HCT116 (cell line): ENCODE measurements at regions not wholly inside any gene's neighbourhood (a gene's known extent, or its start where the extent isn't known, plus 50 kb on each side); places are given as distances from the start of the nearest gene placed in this dataset.

ENCODE experiments used
- ATAC-seq: fragments of 200-7000 bp; cut with Tn5 transposase; 2 replicates; pipeline ENCODE4 v1.9.1; 2020; ENCODE audit warnings: mild to moderate bottlenecking, moderate library complexity
- BruUV-seq: library from RNA; stranded (reverse); fragments of 400-500 nt; replicated peaks from 2 replicates; lab custom pipeline; 2021; lab: Mats Ljungman, UMichigan
- CTCF ChIA-PET: fragments of 300-600 bp; sonication (Branson Sonifier 250); formaldehyde crosslinking; loops from one replicate; lab custom pipeline; 2021; ENCODE audit warnings: antibody characterized with exemption; lab: Charles Lee
- POLR2A ChIA-PET: fragments of 300-600, 350-600 bp; sonication (Branson Sonifier 250); formaldehyde crosslinking; loops from one replicate; lab custom pipeline; 2021; ENCODE audit warnings: antibody characterized with exemption; lab: Charles Lee
- RAD21 ChIA-PET, 2 experiments: fragments of 300-600 bp; sonication (Branson Sonifier 250); formaldehyde crosslinking; loops; one replicate each; lab custom pipeline; 2023; ENCODE audit warnings: low total read pairs in 2 of 2; ENCODE audit not compliant: uncharacterized antibody in 2 of 2, unreplicated experiment in 2 of 2, low non-redundant PET in 1 of 2; lab: Charles Lee
- DNase-seq: peaks from one replicate; pipeline ENCODE4 v3.0.0-alpha.2; 2010; ENCODE audit warnings: low read depth, low spot score
- H2AFZ ChIP-seq: fragments of 200-600 bp; shearing (Covaris generic), sonication (generic); 2 replicates; pipeline ENCODE4 v1.6.1; 2017; ENCODE audit warnings: low read depth, mixed run types, mixed read lengths, antibody characterized with exemption, low read length; ENCODE audit not compliant: poor library complexity, severe bottlenecking
- H3K27ac ChIP-seq: 2 replicates; pipeline ENCODE4 v1.5.1; 2012; ENCODE audit warnings: low read depth, low read length
- H3K27me3 ChIP-seq: fragments of 200-600 bp; sonication (generic); 2 replicates; pipeline ENCODE4 v1.6.1; 2016; ENCODE audit warnings: mixed run types, low read length, mixed read lengths; ENCODE audit not compliant: insufficient read depth
- H3K36me3 ChIP-seq, 2 experiments: fragments of 200-500 bp in 1 of 2; fragments of 200-600 bp in 1 of 2; sonication (Bioruptor generic) in 1 of 2; sonication (generic) in 1 of 2; 2 replicates each; pipeline versions ENCODE4 v1.5.1 to v1.6.1; 2014 to 2016; ENCODE audit warnings: low read length in 2 of 2, inconsistent platforms in 1 of 2, mixed read lengths in 1 of 2, mixed run types in 1 of 2; ENCODE audit not compliant: insufficient read depth in 2 of 2, control insufficient read depth in 1 of 2
- H3K4me1 ChIP-seq, 2 experiments: fragments of 200-600 bp in 1 of 2; sonication (generic) in 1 of 2; 2 replicates each; pipeline versions ENCODE4 v1.5.1 to v1.6.1; 2012 to 2017; ENCODE audit warnings: low read length in 2 of 2, inconsistent platforms in 1 of 2, mild to moderate bottlenecking in 1 of 2, mixed read lengths in 1 of 2, mixed run types in 1 of 2, moderate library complexity in 1 of 2; ENCODE audit not compliant: insufficient read depth in 2 of 2, control insufficient read depth in 1 of 2
- H3K4me2 ChIP-seq: fragments of 200-600 bp; sonication (generic); 2 replicates; pipeline ENCODE4 v1.6.1; 2017; ENCODE audit warnings: mixed run types, low read length, mixed read lengths
- H3K4me3 ChIP-seq, 2 experiments: fragments of 200-600 bp in 1 of 2; sonication (generic) in 1 of 2; replicated peaks in 1 of 2; 2 replicates each; pipeline ENCODE4 v1.5.1; 2011 to 2016; ENCODE audit warnings: low read length in 2 of 2, control low read depth in 1 of 2, low read depth in 1 of 2, mild to moderate bottlenecking in 1 of 2, mixed read lengths in 1 of 2, mixed run types in 1 of 2
- H3K79me2 ChIP-seq: fragments of 200-600 bp; sonication (generic); 2 replicates; pipeline ENCODE4 v1.6.1; 2017; ENCODE audit warnings: mild to moderate bottlenecking, mixed run types, low read length, moderate library complexity, mixed read lengths; ENCODE audit not compliant: insufficient read depth
- H3K9ac ChIP-seq: fragments of 200-600 bp; sonication (generic); 2 replicates; pipeline ENCODE4 v1.6.1; 2016; ENCODE audit warnings: low read length, mixed read lengths
- H3K9me2 ChIP-seq: fragments of 200-600 bp; sonication (generic), shearing (Covaris generic); 2 replicates; pipeline ENCODE4 v1.6.1; 2017; ENCODE audit warnings: mixed run types, mild to moderate bottlenecking, moderate library complexity; ENCODE audit not compliant: insufficient read depth
- H3K9me3 ChIP-seq, 2 experiments: fragments of 200-500 bp in 1 of 2; fragments of 200-600 bp in 1 of 2; sonication (Bioruptor generic) in 1 of 2; sonication (generic) in 1 of 2; 2 replicates each; pipeline ENCODE4 v1.6.1; 2014 to 2017; ENCODE audit warnings: low read length in 2 of 2, mixed read lengths in 2 of 2, inconsistent platforms in 1 of 2, low read depth in 1 of 2, mild to moderate bottlenecking in 1 of 2, mixed run types in 1 of 2, moderate library complexity in 1 of 2; ENCODE audit not compliant: control insufficient read depth in 1 of 2, insufficient read depth in 1 of 2
- H4K20me1 ChIP-seq: fragments of 200-600 bp; sonication (generic), shearing (Covaris generic); 2 replicates; pipeline ENCODE4 v1.6.1; 2017; ENCODE audit warnings: mixed run types, mild to moderate bottlenecking, moderate library complexity; ENCODE audit not compliant: insufficient read depth
- CBX3 ChIP-seq: IDR thresholded peaks from 2 replicates; pipeline ENCODE4 v1.6.1; 2012; ENCODE audit warnings: low read depth
- EGR1 ChIP-seq: IDR thresholded peaks from 2 replicates; pipeline ENCODE4 v1.6.1; 2012; ENCODE audit warnings: low read depth
- ELF1 ChIP-seq: IDR thresholded peaks from 2 replicates; pipeline ENCODE4 v1.6.1; 2012; ENCODE audit warnings: low read depth, borderline replicate concordance
- EZH2phosphoT487 ChIP-seq: fragments of 200-600 bp; IDR thresholded peaks from 2 replicates; pipeline ENCODE4 v1.6.1; 2018; ENCODE audit warnings: antibody characterized with exemption, borderline replicate concordance
- JUND ChIP-seq: IDR thresholded peaks from 2 replicates; pipeline ENCODE4 v1.6.1; 2012
- POLR2A ChIP-seq: IDR thresholded peaks from 2 replicates; pipeline ENCODE4 v1.7.0; 2011; ENCODE audit warnings: borderline replicate concordance; ENCODE audit not compliant: insufficient read depth, insufficient read length; ENCODE audit errors: extremely low read depth
- SIN3A ChIP-seq: IDR thresholded peaks from 2 replicates; pipeline ENCODE4 v1.6.1; 2012; ENCODE audit warnings: low read depth
- SP1 ChIP-seq: IDR thresholded peaks from 2 replicates; pipeline ENCODE4 v1.6.1; 2012; ENCODE audit warnings: low read depth
- SRF ChIP-seq: IDR thresholded peaks from 2 replicates; pipeline ENCODE4 v1.6.1; 2012; ENCODE audit warnings: low read depth
- YY1 ChIP-seq: IDR thresholded peaks from 2 replicates; pipeline ENCODE4 v1.6.1; 2011; ENCODE audit warnings: low read length, low read depth, moderate library complexity, mild to moderate bottlenecking; ENCODE audit not compliant: insufficient replicate concordance; ENCODE audit errors: extremely low read depth
- ZNF274 ChIP-seq: fragments of 200-500 bp; sonication (Bioruptor generic); IDR thresholded peaks from 2 replicates; pipeline ENCODE4 v1.6.1; 2014; ENCODE audit warnings: mild to moderate bottlenecking, low read depth, low read length, inconsistent platforms
- intact Hi-C: fragments of 100-400 bp; cut with micrococcal nuclease; formaldehyde crosslinking; loops from 2 replicates; pipeline ENCODE4 v1.10.0; 2022
- TF ChIP-seq, protein P1 (sequence below): IDR thresholded peaks from 2 replicates; pipeline ENCODE4 v1.6.1; 2012
- TF ChIP-seq, protein P2 (sequence below): IDR thresholded peaks from 2 replicates; pipeline ENCODE4 v1.6.1; 2012; ENCODE audit warnings: low read depth
- TF ChIP-seq, protein P3 (sequence below): IDR thresholded peaks from 2 replicates; pipeline ENCODE4 v1.6.1; 2012

DNA sequence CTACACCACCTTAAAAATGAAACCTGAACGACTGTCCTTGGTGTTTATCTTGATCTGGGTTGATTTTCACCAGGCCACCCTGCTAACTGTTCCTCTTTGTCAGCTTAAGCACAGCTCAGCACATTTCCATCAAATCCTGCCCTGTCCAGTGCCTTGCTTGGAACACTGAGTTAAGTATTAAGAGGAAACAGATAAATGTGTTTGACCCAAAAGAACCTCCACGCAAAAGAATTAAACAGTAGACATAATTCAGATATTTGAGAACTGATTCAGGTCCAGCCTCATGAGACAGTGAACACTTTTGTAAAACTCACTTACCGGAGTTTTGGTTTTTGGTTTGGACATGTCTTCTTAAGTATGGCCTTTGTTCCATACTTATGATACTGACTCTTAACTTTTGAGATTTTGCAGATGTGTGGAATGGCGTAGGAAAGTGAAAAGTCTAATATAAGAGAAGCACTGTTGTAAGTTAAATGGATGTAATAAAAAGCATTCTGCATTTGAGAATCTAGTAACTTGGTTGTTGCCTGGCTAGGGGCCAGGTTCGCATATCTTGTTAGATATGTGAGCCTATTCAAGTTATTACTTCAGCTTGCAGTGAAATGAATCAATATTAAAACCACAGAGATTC, 88.9 kb upstream of the SERPINE2 start:
- no peak for TF ChIP-seq JUND
- no peak for TF ChIP-seq EGR1
- TF ChIP-seq SP1, result no peak
- TF ChIP-seq SRF, result no peak
- no peak for TF ChIP-seq SIN3A
- TF ChIP-seq POLR2A, result no peak
- TF ChIP-seq, protein P1, sequence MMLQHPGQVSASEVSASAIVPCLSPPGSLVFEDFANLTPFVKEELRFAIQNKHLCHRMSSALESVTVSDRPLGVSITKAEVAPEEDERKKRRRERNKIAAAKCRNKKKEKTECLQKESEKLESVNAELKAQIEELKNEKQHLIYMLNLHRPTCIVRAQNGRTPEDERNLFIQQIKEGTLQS, result no peak
- no peak for TF ChIP-seq EZH2phosphoT487
- ChIA-PET POLR2A (no interaction called here), RAD21 (no interaction called here), CTCF (no interaction called here)
- ATAC-seq (no peak), DNase-seq (no peak)
- Histone ChIP-seq H3K4me3 (no peak overlapping the region), H3K27ac (no peak overlapping the region), H3K9me2 (no peaks in the 10 kb centered on the region), H4K20me1 (no peaks in the 10 kb centered on the region), H3K79me2 (no peaks in the 10 kb centered on the region), H3K4me2 (no peak overlapping the region), H3K27me3 (no peaks in the 10 kb centered on the region), H3K9me3 (no peaks in the 10 kb centered on the region), H3K36me3 (no peaks in the 10 kb centered on the region), H3K4me1 (no peaks in the 10 kb centered on the region), H2AFZ (no peak overlapping the region), H3K9ac (no peak overlapping the region)
- intact Hi-C loops, result no loop called here
- BruUV-seq, result no TSS peak

DNA sequence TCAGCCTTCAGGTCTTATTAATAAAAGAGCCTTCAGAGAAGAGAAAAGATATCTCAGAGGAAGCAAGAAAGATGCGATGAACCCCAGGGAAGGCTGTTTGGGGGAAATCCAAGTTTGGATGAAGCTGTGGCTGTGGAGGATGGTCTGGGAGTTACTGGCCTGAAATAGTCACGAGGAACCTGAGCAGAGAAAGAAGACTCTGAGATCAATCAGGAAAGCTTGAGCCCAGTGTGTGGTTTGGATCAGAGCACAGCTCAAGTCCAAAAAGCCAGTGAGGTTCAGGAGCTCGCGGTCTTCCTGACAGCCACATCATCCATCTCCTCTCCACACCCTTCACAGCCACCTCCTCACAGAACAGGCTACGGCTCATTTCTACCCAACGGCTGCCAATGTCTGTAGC, 87.4 kb upstream of the SERPINE2 start:
- H3K4me3 ChIP-seq, result no peak overlapping the region
- no peaks in the 10 kb centered on the region for H3K79me2 ChIP-seq
- H2AFZ ChIP-seq, result no peak overlapping the region
- no peak for DNase-seq
- POLR2A ChIA-PET, result interaction anchor here (1.1 kb wide), 1 partner anchor 19 kb away, joined by 3 read pairs; no protein-coding TSS in a partner anchor
- RAD21 ChIA-PET, result no interaction called here
- BruUV-seq, result no TSS peak
- no peaks in the 10 kb centered on the region for H3K36me3 ChIP-seq
- CTCF ChIA-PET, result no interaction called here
- H3K27ac ChIP-seq, result no peak overlapping the region
- no peak for TF ChIP-seq EGR1
- TF ChIP-seq YY1, result no peak
- no peak for TF ChIP-seq SP1
- no peak for TF ChIP-seq ZNF274
- TF ChIP-seq CBX3, result no peak
- TF ChIP-seq, protein P2, sequence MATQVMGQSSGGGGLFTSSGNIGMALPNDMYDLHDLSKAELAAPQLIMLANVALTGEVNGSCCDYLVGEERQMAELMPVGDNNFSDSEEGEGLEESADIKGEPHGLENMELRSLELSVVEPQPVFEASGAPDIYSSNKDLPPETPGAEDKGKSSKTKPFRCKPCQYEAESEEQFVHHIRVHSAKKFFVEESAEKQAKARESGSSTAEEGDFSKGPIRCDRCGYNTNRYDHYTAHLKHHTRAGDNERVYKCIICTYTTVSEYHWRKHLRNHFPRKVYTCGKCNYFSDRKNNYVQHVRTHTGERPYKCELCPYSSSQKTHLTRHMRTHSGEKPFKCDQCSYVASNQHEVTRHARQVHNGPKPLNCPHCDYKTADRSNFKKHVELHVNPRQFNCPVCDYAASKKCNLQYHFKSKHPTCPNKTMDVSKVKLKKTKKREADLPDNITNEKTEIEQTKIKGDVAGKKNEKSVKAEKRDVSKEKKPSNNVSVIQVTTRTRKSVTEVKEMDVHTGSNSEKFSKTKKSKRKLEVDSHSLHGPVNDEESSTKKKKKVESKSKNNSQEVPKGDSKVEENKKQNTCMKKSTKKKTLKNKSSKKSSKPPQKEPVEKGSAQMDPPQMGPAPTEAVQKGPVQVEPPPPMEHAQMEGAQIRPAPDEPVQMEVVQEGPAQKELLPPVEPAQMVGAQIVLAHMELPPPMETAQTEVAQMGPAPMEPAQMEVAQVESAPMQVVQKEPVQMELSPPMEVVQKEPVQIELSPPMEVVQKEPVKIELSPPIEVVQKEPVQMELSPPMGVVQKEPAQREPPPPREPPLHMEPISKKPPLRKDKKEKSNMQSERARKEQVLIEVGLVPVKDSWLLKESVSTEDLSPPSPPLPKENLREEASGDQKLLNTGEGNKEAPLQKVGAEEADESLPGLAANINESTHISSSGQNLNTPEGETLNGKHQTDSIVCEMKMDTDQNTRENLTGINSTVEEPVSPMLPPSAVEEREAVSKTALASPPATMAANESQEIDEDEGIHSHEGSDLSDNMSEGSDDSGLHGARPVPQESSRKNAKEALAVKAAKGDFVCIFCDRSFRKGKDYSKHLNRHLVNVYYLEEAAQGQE, result no peak
- no peak for TF ChIP-seq ELF1
- TF ChIP-seq, protein P3, sequence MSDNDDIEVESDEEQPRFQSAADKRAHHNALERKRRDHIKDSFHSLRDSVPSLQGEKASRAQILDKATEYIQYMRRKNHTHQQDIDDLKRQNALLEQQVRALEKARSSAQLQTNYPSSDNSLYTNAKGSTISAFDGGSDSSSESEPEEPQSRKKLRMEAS, result no peak
- TF ChIP-seq POLR2A, result no peak
- TF ChIP-seq, all 23 proteins: peak for 0
- no peak for ATAC-seq
- Histone ChIP-seq H3K27me3 (no peaks in the 10 kb centered on the region), H3K4me1 (no peaks in the 10 kb centered on the region), H3K9me3 (no peaks in the 10 kb centered on the region), H3K9me2 (no peaks in the 10 kb centered on the region), H3K4me2 (no peak overlapping the region), H4K20me1 (no peaks in the 10 kb centered on the region), H3K9ac (no peak overlapping the region)
- intact Hi-C loops, result no loop called here
